ENCODE measurements at regions not wholly inside any gene's neighbourhood (a gene's known extent, or its start where the extent isn't known, plus 50 kb on each side); places are given as distances from the start of the nearest gene placed in this dataset.
"Not testable (repeated sequence)": the region's sequence is repeated elsewhere in the genome, so short reads cannot be mapped to it uniquely, and the experiment has no call there.

DNA sequence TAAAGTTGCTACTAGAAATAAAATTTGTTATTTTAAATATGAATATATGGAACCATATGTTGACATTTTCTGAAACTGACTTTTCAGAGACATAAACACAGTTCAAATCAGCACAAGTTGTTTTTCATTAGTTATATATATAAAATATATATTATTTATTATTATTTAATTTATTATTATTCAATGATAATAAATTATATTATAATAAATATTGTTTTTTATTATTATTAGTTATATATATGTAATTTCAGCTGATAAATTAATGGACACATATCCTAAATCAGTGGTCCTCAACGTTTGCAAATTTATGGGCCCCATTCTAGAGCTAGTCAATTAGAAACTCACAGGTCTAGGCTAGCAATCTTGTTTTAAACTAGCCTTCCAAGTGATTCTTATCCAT, 809.3 kb downstream of the C4orf33 start:
- peak; percentile 69 for FAIRE-seq

GRCh38 chr4:129908117-129908516, 812.2 kb downstream of the C4orf33 start:
- FAIRE-seq, result no peak

- FAIRE-seq, result no peak
These were observed 821.0 kb downstream of the C4orf33 start for GRCh38 chr4:129916991-129917390.

- no peak for FAIRE-seq
These were observed 821.7 kb downstream of the C4orf33 start for GRCh38 chr4:129917651-129918050.

DNA sequence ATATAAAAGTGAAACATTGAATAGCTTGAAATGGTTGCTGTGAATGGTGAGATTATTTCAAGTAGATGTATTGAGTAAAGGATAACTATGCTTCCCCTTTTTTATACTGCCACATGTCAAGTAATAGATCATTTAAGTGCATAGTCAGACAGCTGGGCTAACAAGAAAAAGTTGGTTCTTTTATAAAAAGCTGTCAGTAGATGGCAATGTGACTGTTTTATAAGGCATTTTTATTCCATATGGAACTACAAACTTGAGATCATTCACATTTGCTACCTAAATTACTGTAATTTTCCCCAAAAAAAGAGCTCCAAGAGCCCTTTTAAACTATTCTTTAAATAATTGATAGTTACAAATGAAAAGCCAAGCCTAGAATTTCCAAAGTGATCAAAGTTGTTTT, 831.0 kb downstream of the C4orf33 start:
- no peak for FAIRE-seq

- no peak for FAIRE-seq
These were observed 833.1 kb downstream of the C4orf33 start for GRCh38 chr4:129929052-129929451.

GRCh38 chr4:129929984-129930383, 834.0 kb downstream of the C4orf33 start:
- no peak for FAIRE-seq

- FAIRE-seq, result no peak
These were observed 854.3 kb downstream of the C4orf33 start for GRCh38 chr4:129950217-129950616.

DNA sequence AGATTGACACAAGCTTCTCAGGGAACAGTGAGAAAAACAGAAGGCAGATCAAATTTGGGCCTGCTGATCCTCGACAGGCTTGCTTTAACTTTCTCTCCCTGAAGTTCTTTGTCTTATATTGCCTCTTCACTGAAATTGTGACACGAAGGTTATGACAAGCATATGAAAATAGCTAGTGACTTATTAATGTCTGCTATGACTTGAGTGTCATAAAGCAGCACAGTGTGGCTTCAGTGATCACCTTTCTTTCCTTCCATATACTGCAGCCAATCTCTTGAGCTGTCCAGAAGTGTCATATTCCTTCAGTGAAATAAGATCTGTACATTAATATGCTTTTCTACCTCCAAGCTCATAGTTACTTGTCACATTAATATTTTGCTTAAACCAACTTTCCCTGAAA, 870.2 kb downstream of the C4orf33 start:
- no peak for FAIRE-seq

DNA sequence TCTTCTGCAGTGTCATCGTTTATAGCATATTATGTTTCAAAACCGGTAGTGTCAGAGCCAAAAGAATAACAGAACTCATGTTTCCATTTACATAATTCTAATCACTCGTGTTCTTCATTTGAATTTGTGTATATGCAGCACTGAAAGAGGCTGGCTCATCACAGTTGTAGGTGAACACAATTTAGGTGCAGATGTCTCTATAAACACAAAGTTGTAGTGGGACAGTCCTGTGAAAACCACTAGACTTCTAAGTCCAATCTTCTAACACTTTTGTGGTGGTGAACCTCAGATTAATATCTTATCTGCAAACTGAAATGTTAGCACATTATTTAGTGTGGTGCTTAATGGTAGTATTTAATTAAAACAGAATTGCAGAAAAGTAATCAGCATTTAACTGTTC, 872.4 kb downstream of the C4orf33 start:
- no peak for FAIRE-seq

DNA sequence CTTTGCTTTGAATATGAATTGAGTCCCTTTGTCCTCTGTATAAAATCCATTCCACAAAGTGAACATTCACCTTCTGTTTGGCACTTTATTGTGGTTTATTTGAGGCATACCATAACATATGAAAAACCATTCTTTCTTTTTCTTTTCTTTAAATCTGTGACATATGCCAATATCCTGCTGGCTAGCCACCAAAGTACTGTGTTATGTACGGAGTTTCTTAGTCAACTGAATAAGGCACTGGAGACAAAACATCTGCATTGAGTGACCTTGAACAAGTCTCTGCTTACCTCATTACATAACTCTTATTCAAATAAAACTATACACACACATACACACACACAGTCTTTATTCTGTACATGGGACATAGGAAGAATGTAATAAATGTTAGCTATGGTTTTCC, 872.8 kb downstream of the C4orf33 start:
- no peak for FAIRE-seq

- no peak for FAIRE-seq
These were observed 874.8 kb downstream of the C4orf33 start for GRCh38 chr4:129970801-129971200.

GRCh38 chr4:129971419-129971818, 875.5 kb downstream of the C4orf33 start:
- FAIRE-seq, result no peak

DNA sequence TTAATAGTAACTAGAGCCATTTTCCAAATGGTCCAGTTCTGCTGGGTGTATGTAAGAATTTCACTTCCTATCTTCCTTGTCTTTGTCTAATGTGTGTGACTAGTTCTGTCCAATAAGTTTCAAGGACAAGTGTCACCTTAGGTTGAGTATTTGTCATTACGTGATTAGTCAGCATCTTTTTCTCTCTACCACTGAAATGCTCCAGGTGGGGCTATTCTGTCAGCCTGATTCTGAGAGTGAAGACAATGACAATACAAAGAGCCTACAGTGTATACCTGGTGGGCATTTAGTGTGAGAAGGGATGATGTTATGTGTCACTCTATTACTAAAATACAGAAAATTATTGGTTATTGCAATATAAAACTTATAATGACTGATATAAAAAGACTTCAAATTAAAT, 876.3 kb downstream of the C4orf33 start:
- no peak for FAIRE-seq

GRCh38 chr4:129974730-129975129, 878.8 kb downstream of the C4orf33 start:
- no peak for FAIRE-seq

GRCh38 chr4:129978315-129978714, 882.4 kb downstream of the C4orf33 start:
- FAIRE-seq, result no peak

DNA sequence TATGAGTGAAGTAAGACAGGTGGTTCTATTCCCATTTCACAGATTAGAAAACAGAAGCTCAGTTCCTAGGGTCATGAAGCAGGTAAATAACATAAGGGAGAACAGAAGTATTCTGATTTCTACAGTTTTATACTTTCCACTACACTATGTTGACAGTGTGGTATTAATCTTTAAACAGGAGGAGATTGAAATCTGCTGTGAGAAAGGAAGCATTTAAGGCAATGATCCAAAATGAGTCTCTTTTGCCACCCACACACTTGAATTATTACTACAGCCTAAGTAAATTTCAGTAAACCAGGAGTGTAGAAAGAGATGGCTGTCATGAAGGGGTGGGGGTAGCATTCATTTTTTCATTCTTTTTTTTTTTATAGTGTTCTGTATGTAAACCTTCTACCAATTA, 893.0 kb downstream of the C4orf33 start:
- no peak for FAIRE-seq

DNA sequence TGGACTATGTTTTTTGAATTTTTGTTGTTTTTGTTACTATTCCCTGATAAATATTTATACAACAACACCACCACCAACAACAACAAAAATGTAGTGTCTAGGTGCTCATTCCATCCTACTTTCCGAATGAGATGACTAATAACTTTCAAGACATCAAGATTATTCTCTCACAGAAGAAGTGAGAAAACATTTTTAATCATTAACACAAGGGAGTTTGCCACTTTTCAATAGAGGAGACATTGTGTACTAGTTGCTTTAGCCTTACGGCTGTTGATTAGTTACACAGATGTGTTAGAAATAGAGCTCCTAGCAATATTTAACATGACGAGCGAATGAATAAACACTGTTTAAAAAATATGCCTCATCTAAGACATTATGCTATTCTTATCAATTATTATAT, 898.8 kb downstream of the C4orf33 start:
- no peak for FAIRE-seq

DNA sequence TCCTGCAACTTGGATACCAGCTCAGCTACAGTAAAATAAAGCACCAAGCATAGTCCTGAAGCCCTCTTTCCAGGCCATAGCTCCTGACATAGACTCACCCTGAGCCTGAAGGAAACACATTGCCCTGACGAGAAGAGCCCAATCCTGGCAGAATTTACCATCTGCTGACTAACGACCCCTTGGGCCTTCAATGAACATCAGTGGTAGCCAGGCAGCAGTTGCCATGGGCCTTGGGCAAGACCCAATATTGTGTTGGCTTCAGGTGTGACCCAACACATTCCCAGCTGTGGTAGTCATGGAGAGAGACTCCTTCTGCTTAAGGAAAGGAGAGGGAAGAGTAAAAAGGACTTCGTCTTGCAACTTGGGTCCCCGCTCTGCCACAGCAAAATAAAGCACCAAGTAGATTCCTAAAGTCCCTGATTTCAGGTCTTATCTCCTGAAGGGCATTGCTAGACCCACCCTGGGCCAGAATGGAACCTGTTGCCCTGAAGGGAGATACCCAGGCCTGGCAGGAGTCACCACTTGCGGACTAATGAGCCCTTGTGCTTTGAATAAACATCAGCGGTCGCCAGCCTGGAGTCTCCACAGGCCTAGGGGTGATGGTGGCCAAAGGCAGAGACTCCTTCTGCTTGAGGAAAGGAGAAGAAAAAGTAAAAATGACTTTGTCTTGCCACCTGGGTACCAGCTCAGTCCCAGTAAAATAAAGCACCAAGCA, 902.6 kb downstream of the C4orf33 start:
- FAIRE-seq, result no peak

GRCh38 chr4:129999156-129999555, 903.2 kb downstream of the C4orf33 start:
- no peak for FAIRE-seq

DNA sequence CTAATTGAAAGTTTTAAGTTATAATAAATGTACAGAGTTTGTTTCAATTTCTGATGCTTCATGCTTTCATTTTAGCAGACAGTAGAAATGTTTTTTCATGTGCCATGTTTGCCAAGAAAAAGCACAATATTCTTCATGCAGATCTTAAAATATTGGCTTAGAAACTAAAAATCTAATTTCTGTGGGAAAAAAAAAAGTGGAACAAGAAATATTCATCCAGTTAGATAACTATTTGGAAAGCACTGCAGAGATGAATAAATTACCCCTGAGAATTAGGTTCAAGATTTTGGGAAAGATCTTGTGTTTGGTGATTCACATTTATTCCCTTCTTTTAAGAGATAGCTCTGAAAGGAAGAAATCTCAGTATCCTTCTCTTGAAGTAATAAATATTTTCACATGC, 912.5 kb downstream of the C4orf33 start:
- FAIRE-seq, result no peak

- FAIRE-seq, result not testable (repeated sequence)
These were observed 916.9 kb downstream of the C4orf33 start for GRCh38 chr4:130012806-130013205.

DNA sequence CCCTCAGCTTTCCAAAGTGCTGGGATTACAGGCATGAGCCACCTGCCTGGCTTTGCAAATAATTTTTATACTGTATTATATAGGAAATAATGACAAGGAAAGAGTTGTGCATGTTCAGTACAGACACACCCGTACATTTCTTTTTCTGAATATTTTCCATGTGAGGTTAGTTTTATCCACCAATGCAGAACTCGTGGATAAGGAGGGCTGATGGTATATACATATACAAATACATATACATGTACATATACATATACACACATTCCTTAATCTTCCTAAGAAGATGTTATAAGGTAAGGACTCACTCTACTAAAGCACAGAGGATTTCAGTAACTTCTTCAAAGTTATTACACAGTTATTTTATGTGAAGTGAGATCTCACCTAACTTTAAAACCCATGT, 925.8 kb downstream of the C4orf33 start:
- FAIRE-seq, result no peak

DNA sequence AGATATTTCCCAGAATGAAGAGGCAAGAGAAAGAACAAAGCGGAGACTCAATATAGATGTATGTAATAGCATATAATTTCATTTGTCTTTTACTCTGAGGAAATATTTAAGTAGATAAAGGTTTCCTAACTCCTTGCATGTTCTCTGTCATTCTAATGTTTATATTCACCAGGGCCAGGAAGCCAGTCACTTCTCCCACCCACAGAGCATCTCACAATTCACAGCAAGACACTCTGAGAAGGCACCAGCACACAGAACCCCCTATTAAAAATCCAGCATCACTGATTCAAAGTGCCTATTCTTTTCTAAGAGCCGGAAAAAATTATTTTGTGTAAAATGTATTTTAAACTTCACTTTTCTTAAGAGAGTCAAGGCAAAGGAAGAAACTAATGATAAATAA, 927.1 kb downstream of the C4orf33 start:
- FAIRE-seq, result no peak

DNA sequence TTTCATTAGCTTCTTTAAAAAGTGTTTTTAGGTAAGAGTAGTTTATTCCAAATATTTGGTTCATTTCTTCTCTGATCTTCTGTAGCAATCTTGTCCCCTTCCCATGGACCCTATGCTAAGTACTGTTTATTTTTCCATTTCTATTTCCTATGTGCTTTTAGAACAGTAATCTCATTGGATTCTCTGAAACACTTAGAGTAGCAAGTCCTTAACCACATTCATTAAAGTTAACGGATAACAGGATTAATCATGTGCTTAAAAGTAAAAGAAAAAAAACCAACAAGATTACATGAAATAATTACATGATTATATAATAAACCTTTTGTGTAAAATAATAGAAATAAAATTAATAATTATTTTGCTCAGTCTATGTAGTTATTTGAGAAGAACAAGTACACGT, 929.7 kb downstream of the C4orf33 start:
- FAIRE-seq, result no peak

Data from G401.6 (cell line).